Posterior cingulate gyrus (tissue), 11 donors: ENCODE measurements at regions not wholly inside any gene's neighbourhood (a gene's known extent, or its start where the extent isn't known, plus 50 kb on each side); places are given as distances from the start of the nearest gene placed in this dataset.

Experiments used
- DNase-seq, 10 donors: peaks; one replicate each; pipeline versions ENCODE4 v3.0.0 to v3.0.0-alpha.2; 2020 to 2021; ENCODE audit warnings: mixed read lengths in 3 of 10
- intact Hi-C: fragments of 100-400 bp; cut with DNase I; formaldehyde crosslinking; loops from one replicate; pipeline ENCODE4 v1.15.1; 2023

DNA sequence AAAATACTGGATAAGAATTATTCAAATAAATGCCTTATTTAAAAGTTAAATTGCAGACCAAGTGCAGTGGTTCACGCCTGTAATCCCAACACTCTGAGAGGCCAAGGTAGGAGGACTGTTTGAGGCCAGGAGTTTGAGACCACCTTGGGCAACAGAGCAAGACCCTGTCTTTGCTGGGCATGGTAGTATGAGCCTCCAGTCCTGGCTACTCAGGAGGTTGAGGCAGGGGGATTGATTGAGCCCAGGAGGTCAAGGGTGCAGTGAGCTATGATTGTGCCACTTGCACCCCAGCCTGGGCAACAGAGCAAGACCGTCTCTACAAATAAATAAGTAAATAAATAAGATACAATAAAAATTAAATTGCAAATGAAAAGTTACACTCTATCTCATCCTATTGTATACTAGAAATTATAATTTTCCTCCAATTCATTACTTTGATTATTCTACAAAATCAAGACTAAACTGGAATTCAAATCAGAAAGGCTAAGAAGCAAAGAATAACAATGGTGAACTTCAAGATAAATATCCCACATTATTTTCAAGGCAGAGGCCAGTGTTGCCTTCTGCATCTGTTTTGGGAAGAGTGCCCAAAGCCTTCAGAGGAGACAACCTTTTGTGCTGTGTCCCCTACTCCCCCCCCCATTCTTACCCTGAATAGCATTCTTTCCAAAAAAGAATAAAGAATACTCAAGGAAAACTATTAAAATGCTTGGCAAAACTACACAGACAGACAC lies 73.3 kb upstream of the IRF2BP2 start:
- DNase-seq: no peak
- intact Hi-C loops: no loop called here

DNA sequence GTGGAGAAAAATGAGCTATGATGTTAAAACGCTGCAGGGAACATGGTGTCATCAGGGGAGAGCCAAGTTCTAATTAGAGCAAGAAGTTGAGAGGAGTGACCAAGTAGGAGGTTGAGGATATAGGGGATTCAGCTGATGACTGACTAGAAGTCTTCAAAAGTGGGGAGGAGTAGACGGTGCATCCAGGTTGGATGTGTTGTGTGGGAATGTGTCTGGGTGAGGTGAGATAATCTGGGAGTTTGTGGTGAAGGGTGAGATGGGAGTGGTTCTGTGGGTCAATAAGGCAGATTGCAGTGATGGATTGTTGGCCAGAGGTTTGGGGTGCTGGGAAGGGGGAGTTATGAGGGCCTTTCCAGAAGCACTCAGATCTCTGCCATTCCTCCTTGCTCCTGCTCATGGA lies 72.0 kb upstream of the IRF2BP2 start:
- intact Hi-C loops: no loop called here
- DNase-seq: no peak

DNA sequence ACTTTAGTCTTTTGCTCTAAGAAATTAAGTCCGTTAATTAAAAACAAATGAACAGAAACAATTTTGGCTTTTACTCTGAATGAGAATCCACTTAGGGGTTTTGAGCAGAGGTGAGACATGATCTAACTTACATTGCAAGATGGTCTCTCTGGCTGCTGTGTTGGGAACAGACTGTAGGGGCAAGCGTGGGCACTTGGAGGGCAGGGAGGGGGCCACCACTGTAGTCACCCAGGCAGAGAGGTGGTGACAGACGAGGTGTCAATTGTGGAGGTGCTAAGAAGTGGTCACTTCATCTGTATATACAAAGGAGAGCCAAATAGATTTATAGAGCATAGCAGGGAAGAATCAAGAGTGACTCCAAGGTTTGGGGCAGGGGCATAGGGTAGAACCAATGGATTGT lies 71.1 kb upstream of the IRF2BP2 start:
- no peak for DNase-seq
- intact Hi-C loops: no loop called here

GRCh38 chr1:234680331-234680904 lies 70.4 kb upstream of the IRF2BP2 start:
- intact Hi-C loops: no loop called here
- DNase-seq: no peak

GRCh38 chr1:234676103-234676594 lies 66.2 kb upstream of the IRF2BP2 start:
- peak; percentile 82 to 98 (median 93) for DNase-seq
- intact Hi-C loops: loop anchor here (2.0 to 5.0 kb wide), 2 partner anchors 45 to 64 kb away; partner anchors contain the start of gene IRF2BP2

DNA sequence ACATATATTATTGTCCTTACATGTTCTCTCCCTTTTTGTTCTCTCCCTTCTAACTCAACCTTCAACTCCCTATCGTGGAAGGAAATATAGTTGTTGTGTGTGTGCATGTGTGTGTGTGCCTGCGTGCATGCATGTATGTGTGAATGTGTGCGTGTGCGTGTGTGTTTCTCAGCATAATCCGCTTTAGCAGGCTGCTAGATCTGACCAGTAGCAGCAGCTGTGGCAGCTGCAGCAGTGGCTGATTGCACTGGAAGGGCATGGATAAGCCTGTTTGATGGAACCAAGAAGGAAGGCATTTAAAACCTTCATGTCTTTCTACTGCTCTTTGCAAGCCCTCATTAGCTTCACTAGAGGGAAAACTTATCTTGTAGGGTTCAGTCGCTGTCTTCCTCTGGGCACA lies 65.6 kb upstream of the IRF2BP2 start:
- DNase-seq: no peak
- intact Hi-C loops: loop anchor here (5.0 kb wide), 1 partner anchor 63 kb away; the partner anchor contains the start of gene IRF2BP2

- intact Hi-C loops: loop anchor here (5.0 kb wide), 1 partner anchor 63 kb away; the partner anchor contains the start of gene IRF2BP2
- DNase-seq: no peak
Measured at GRCh38 chr1:234675006-234675405, 65.0 kb upstream of the IRF2BP2 start.

DNA sequence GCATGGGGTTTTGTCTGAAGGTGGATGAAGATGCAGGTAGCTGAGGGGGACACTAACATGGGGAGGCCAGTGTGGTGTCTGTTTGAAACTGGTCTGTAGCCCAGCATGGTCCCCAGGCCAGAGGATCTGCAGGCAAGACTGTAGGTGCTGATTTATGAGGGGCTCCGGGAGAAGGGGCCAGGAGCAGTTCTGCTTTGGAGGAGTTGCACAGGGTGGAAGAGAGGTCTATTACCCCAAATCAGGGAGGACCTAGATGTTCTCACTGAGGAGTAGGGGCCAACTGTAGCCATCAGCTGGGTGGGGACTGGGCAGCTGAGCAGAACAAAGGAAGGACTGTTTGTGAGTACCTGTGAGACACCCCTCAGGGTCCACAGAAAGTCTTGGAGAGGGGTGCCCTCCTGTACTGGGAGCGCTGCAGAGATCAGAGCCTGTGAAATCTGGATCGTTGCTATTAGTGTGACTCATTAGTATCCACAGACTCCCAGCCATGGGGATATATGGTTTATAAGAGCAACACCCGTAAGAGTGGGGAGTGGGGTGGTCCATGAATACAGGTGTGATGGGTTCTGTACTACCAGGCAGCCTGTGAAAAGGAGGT lies 64.3 kb upstream of the IRF2BP2 start:
- intact Hi-C loops: no loop called here
- DNase-seq: no peak

DNA sequence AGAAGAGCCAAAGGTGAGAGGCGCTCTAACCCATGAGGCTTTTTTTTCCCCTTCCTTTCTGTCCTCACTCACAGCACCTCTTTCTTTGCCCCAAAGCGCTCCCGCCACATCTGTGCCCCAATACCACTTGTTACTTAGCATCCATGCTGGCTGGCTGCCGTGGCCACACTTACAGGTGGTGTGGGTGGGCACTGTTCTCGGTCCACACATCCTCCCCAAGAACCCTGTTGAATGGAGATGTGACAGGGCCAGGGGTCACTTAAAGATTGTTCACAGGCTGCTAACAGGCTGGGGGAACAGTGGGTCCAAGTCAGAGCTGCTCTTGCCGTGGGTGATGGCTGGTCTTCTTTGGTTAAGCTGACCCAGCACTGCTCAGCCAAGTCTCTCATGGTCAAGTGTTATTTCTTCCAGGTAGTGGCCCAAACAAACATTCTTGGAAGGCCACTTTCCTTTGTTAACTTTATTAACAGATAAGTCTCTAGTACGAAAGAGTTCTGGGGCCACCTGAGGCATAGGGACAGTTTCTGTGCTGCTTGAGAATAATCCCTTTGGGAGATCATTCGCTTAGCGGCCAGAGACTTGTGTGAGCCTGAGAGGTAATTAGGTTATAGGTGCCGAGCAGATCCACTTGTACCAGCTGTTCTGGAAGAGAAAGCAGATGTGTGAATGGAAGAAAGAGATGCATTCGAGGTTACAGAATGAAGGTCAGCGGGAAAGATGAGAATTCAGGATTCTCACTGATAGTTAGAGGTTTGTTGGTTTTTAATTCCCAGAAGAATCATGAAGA lies 62.6 kb upstream of the IRF2BP2 start:
- intact Hi-C loops: no loop called here
- DNase-seq: no peak

- intact Hi-C loops: no loop called here
- no peak for DNase-seq
Measured at GRCh38 chr1:234670967-234671626, 61.1 kb upstream of the IRF2BP2 start.

DNA sequence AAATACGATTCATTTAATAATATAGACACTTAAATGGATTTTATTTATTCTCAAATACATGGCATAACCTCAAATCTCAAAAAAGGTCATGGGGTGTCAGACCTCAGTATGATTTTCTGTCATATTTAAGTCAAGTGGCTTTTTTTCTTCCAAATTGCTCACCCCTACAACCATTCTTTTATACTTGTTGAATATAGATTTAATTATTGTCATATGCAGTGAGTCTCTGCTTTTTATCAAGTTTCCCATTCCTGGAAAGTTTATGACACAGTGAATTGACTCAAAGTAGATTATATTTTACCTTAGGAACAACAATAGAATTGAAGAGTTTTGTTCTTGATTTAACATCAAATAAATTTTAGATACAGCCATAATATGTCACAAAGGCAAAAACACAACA lies 59.5 kb upstream of the IRF2BP2 start:
- DNase-seq: no peak
- intact Hi-C loops: no loop called here

DNA sequence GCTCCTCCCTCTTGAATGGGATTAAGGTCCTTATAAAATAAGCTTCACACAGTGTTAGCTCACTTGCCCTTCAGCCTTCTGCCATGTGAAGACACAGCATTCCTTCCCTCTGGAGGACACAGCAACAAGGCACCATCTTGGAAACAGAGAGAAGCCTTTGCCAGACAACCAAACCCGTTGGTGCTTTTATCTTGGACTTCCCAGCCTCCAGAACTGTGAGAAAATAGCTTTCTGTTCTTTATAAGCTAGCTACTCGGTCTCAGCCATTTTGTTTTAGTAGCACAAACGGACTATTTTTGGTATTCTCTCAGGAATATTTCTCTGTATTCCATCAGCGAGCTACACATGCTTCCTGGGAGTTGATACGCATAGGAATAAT lies 58.6 kb upstream of the IRF2BP2 start:
- DNase-seq: no peak
- intact Hi-C loops: no loop called here

DNA sequence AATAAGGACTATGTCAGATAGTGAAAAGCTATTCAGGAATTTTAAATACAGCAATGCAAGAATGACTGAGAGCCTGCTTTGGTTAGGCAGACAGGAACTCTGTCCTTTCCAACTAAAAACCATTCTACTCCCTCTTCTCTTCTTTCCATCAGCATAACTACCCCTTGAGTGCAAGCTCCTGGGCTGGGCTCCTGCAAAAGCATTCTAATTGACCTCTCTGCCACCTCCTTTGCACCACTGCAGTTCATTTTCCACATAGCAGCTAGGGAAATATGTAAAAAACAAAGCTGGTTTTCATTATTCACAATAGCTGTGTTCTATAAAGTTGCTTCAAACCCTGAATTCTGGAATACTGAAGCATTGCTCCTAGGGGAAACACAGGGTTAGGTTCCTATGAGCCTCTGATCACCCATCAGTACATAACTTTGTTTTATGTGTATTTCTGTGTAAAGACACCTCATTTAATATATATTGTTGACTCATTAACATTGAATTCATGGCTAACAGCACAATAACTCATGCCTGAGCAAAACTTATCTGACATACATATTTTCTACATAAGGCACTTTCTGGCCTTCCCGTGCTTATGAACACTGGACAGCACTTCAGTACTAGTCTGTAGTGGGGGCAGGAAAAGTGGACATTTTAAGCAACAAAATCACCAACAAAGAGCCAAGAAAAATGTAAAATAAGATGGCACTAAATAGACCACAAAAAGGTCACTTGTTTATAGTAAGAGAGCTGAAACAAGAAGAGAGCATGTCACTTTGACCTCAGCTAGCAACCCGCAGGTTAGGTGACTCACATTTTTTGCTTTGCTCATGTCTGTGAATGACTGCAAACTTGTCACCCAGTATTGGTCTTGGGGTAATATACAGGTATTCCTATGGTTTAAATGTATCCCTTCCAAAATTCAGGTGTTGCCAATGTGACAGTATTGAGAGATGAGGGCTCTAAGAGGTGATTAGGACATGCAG lies 57.9 kb upstream of the IRF2BP2 start:
- no peak for DNase-seq
- intact Hi-C loops: no loop called here

DNA sequence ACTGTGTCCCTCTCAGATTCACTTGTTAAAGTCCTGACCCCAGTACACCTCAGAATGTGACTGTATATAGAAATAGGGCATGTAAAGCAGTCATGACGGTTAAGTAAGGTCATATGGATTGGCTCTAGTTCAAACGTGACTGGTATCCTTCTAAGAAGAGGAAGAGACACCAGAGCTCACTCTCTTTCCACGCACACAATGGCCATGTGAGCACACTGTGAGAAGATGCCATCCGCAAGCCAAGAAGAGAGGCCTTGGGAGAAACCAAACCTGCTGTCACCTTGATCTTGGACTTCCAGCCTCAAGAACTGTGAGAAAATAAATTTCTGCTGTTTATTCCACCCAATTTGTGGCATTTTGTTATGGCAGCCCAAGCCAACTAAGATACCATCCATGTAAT lies 56.8 kb upstream of the IRF2BP2 start:
- DNase-seq: no peak
- intact Hi-C loops: no loop called here

GRCh38 chr1:234665975-234666605 lies 56.1 kb upstream of the IRF2BP2 start:
- DNase-seq: no peak
- intact Hi-C loops: no loop called here

DNA sequence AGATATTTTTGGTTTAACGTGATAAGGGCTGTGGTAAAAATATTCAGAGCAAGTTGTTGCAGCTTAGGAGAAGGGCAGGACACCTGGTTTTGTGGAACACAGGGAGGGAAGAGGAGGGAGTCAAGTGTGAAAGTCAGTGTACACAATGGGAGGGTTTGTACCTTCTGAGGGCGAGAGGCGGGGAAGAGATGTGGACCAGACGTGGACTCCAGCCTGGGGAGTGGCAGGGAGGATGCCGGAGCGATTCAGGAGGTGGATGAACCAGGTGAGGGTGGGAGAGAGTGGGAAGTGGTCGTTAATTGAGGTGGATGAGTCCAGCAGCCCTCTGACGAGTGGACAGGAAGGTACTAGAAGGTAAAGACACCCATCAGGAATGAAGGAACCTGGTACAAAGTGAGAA lies 52.2 kb upstream of the IRF2BP2 start:
- DNase-seq: no peak
- intact Hi-C loops: no loop called here

- intact Hi-C loops: no loop called here
- DNase-seq: no peak
Measured at GRCh38 chr1:234661317-234661928, 51.4 kb upstream of the IRF2BP2 start.

GRCh38 chr1:234660536-234661316 lies 50.7 kb upstream of the IRF2BP2 start:
- intact Hi-C loops: no loop called here
- no peak for DNase-seq
